NB4 (cell line): ENCODE measurements at regions not wholly inside any gene's neighbourhood (a gene's known extent, or its start where the extent isn't known, plus 50 kb on each side); places are given as distances from the start of the nearest gene placed in this dataset.

ENCODE experiments used
- POLR2A ChIP-seq: IDR thresholded peaks from 2 replicates; pipeline ENCODE4 v1.6.1; 2011; ENCODE audit warnings: mild to moderate bottlenecking; ENCODE audit not compliant: insufficient read length; ENCODE audit errors: extremely low read depth
- TF ChIP-seq, protein P1 (sequence below): IDR thresholded peaks from one replicate; pipeline ENCODE4 v1.5.1; 2012; ENCODE audit warnings: low read depth, low read length
- TF ChIP-seq, protein P2 (sequence below): IDR thresholded peaks from 2 replicates; pipeline ENCODE4 v1.6.1; 2011; ENCODE audit warnings: low read depth, low read length

DNA sequence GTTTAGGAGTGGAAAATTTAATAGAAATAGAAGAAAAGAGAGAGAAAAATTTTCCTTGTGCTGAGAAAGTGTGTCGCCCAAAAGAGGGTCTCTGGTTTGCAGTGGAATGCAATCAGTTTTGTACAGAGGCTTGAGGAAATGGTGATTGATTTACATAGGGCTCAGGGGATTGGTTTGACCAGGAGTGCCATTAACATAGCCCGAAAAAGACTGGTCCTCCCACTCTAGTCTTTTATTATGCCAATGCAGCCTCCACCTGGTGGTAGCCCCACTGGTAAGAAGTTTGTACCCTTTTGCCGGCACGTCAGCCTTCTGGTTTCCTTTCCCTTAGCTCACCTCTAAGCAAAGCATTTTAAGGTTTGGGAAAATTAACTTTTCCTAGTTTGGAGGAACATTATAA, 885.3 kb downstream of the XPNPEP1 start:
- TF ChIP-seq POLR2A: no peak
- TF ChIP-seq, protein P1, sequence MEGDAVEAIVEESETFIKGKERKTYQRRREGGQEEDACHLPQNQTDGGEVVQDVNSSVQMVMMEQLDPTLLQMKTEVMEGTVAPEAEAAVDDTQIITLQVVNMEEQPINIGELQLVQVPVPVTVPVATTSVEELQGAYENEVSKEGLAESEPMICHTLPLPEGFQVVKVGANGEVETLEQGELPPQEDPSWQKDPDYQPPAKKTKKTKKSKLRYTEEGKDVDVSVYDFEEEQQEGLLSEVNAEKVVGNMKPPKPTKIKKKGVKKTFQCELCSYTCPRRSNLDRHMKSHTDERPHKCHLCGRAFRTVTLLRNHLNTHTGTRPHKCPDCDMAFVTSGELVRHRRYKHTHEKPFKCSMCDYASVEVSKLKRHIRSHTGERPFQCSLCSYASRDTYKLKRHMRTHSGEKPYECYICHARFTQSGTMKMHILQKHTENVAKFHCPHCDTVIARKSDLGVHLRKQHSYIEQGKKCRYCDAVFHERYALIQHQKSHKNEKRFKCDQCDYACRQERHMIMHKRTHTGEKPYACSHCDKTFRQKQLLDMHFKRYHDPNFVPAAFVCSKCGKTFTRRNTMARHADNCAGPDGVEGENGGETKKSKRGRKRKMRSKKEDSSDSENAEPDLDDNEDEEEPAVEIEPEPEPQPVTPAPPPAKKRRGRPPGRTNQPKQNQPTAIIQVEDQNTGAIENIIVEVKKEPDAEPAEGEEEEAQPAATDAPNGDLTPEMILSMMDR: no peak
- TF ChIP-seq, protein P2, sequence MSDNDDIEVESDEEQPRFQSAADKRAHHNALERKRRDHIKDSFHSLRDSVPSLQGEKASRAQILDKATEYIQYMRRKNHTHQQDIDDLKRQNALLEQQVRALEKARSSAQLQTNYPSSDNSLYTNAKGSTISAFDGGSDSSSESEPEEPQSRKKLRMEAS: no peak
